ENCODE measurements at regions not wholly inside any gene's neighbourhood (a gene's known extent, or its start where the extent isn't known, plus 50 kb on each side); places are given as distances from the start of the nearest gene placed in this dataset.

- no peak for DNase-seq (ENCODE audit: low read depth in 1 of 2, low spot score in 1 of 2)
Observed at GRCh38 chr1:169005776-169006175, 100.7 kb upstream of the ATP1B1 start.

DNA sequence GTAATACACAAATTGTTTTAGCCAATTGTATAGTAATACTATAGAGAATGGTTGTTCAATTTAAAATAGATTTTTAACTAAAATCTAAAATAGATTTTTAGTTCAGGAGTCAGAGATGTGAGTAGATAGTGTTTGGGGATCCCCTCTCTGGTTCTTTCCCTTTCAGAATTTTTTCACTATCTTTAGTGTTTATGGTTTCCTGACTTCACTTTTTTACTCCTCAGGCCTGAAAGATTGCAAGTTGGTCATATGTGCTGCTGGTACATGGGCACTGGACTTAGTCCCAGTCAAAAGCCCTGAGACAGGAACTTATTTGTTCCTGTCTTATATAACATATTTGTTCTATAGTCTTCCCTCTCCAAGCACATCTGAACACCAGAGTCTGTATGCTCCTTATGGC, 96.8 kb upstream of the ATP1B1 start:
- DNase-seq (ENCODE audit: low read depth in 1 of 2, low spot score in 1 of 2) = no peak

DNA sequence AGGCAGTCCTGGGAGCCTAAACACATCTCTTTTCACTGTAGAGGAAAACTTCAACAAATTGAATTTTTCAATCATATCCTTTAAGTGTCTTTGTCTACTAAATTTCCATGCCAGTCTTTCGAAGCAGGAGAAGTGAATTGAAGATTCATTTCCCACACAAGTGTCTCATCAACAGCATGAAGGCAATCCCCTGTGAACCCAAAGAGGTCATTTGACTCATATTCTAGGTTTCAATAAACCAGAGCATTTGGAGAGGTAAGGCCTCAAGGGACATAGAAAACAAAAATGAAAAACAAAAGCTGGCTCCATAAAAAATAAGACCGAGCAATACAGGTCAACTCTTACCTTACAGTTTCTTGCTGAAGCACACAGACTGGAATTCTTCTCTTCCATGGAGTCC, 94.1 kb upstream of the ATP1B1 start:
- no peak for DNase-seq (ENCODE audit: low read depth in 1 of 2, low spot score in 1 of 2)

DNA sequence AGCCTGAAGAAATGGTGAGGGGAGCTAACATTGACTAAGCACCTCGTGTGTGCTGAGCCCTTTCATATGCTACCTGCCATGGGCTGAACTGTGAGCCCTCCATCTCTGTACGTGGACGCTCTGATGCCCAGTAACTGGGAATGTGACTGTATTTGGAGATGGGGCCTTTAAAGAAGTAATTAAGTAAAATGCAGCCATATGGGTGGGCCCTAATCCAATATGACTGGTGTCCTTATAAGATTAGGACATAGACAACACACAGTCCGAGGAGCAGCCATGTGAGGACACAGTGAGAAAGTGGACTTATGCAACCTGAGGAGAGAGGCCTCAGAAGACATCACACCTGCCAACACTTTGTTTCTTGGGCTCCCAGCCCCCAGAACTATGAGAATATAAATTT, 92.7 kb upstream of the ATP1B1 start:
- DNase-seq (ENCODE audit: low read depth in 1 of 2, low spot score in 1 of 2) = no peak

GRCh38 chr1:169015464-169015863, 91.0 kb upstream of the ATP1B1 start:
- DNase-seq (ENCODE audit: low read depth in 1 of 2, low spot score in 1 of 2) = no peak

DNA sequence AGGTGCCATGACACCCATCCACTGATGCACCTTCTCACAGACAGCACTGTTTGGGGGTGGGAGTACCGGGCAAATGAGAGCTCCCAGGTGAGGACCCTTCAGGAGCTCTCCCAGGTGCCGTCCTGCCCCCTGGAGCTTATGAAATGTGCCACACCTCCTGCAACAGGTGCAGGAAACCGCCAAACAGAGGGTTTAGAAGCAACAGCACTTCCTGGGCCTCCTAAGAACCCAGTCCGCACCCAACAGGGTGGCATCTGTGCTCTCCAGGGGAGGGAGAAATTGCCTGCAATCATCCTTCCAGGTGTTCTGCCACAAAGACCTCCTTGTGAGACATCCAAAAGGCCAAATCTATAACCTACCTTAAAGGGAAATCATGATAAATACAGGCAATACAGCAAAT, 87.7 kb upstream of the ATP1B1 start:
- no peak for DNase-seq (ENCODE audit: low read depth in 1 of 2, low spot score in 1 of 2)

GRCh38 chr1:169019419-169020058, 87.0 kb upstream of the ATP1B1 start:
- no peak for DNase-seq (ENCODE audit: low read depth in 1 of 2, low spot score in 1 of 2)

DNA sequence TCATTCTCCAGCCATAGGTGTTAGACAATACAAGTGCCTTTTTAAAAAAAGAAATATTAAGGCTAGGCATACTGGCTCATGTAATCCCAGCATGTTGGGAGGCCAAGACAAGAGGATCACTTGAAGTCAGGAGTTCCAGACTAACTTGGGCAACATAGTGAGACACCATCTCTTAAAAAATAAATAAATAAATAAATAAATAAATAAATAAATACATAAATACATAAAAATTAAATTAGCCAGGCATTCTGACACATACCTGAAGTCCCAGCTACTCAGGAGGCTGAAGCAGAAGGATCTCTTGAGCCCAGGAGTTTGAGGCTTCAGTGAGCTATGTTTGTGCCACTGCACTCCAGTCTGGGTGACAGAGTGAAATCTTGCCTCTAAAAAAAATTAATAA, 85.8 kb upstream of the ATP1B1 start:
- no peak for DNase-seq (ENCODE audit: low read depth in 1 of 2, low spot score in 1 of 2)

GRCh38 chr1:169022648-169023047, 83.8 kb upstream of the ATP1B1 start:
- no peak for DNase-seq (ENCODE audit: low read depth in 1 of 2, low spot score in 1 of 2)

- no peak for DNase-seq (ENCODE audit: low read depth in 1 of 2, low spot score in 1 of 2)
Observed at GRCh38 chr1:169024255-169024654, 82.2 kb upstream of the ATP1B1 start.

GRCh38 chr1:169024800-169025271, 81.7 kb upstream of the ATP1B1 start:
- DNase-seq (ENCODE audit: low read depth in 1 of 2, low spot score in 1 of 2) = no peak

- DNase-seq (ENCODE audit: low read depth in 1 of 2, low spot score in 1 of 2) = no peak
Observed at GRCh38 chr1:169025412-169025811, 81.1 kb upstream of the ATP1B1 start.

GRCh38 chr1:169027607-169028320, 78.7 kb upstream of the ATP1B1 start:
- DNase-seq (ENCODE audit: low read depth in 1 of 2, low spot score in 1 of 2) = no peak

DNA sequence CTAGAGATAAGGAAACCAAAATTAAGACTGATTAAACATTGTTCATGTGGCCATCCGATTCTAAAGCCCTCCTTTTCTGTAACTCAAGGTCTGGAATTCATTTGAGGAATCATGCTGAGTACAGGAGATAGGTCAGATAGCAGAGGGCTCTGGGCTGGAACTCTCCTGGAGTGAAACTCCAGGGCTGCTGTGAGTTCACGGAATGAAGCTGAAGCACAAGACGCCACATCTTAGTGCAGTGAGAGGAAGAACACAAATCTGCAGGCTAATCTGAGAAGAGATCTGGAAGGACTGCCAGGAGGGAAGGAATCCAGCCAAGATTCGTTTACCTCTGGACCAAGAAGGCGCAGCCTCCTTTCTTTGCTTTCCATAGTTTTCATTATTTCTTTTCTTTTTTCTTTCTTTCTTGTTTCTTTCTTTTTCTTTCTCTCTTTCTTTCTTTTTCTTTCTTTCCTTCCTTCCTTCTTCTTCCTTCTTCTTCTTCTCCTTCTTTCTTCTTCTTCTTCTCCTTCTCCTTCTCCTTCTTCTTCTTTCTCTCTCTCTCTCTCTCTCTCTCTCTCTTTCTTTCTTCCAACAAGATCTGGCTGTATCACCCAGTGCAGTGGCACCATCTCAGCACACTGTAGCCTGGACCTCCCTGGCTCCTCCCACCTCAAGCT, 74.8 kb upstream of the ATP1B1 start:
- DNase-seq (ENCODE audit: low read depth in 1 of 2, low spot score in 1 of 2) = no peak

- DNase-seq (ENCODE audit: low read depth in 1 of 2, low spot score in 1 of 2) = no peak
Observed at GRCh38 chr1:169041366-169041765, 65.1 kb upstream of the ATP1B1 start.

- DNase-seq (ENCODE audit: low read depth in 1 of 2, low spot score in 1 of 2) = no peak
Observed at GRCh38 chr1:169042377-169042776, 64.1 kb upstream of the ATP1B1 start.

DNA sequence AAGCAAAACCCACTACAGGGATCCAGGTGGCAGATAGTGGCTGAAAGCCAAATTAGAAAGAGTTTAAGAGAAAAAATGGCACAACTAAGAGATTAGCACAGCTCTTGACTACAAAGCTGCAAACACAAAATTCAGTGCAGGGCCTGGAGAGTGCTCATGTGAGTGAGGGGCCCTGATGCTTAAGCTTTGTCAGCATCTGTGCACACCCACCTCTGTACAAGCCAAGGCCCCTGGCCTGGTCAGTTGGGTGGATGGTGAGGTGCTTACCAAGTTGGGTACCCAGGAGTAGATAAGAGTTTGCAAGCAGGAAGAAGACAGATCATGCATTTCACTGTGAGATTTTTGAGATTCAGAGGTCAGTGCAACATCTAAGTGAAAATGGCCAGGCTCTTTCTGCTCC, 62.7 kb upstream of the ATP1B1 start:
- no peak for DNase-seq (ENCODE audit: low read depth in 1 of 2, low spot score in 1 of 2)

- peak in 1 of 2 donors; percentile 3 for DNase-seq (ENCODE audit: low read depth in 1 of 2, low spot score in 1 of 2)
Observed at GRCh38 chr1:169044296-169044695, 62.2 kb upstream of the ATP1B1 start.

DNA sequence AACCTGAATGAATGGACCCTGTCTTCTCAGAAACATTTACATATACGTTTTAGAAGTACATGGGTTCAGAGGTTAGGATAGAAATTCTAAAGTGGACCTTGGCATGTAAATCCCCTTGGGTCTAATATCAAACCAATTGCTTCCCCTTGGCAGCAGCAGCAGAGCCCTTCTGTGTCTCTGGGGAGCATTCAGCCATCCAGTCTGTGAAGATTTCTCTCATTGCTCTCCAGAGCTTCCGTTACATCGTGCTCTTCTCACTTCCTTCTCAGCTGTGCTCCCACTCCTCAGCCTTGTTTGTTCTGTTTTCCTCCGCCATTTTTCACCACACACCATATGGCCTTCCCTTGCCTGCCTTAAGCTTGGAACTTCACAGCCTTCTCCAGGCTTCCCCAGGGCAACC, 61.5 kb upstream of the ATP1B1 start:
- no peak for DNase-seq (ENCODE audit: low read depth in 1 of 2, low spot score in 1 of 2)

- no peak for DNase-seq (ENCODE audit: low read depth in 1 of 2, low spot score in 1 of 2)
Observed at GRCh38 chr1:169046671-169047070, 59.8 kb upstream of the ATP1B1 start.

GRCh38 chr1:169047074-169047473, 59.4 kb upstream of the ATP1B1 start:
- no peak for DNase-seq (ENCODE audit: low read depth in 1 of 2, low spot score in 1 of 2)

DNA sequence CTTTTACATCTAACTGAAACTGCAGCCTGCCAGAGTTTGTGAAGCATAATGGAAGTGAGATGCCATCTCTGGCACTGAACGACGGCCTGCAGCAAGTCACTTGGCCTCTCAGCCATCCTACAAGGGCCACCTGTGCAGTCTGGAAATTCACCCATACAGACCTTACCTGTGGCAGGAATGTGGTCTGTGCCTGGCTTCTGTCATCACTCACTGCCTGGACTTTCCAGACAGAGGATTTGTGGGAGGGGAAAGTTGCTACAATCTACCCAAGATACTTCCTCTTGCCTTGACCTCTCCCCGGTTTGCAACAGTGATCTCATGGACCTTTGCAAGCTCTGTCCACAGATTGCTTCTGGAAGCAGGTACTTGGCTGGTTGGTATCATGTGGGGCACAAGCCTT, 58.4 kb upstream of the ATP1B1 start:
- no peak for DNase-seq (ENCODE audit: low read depth in 1 of 2, low spot score in 1 of 2)

Data from activated T-helper 1 cell treated with anti-CD3 and anti-CD28 coated beads, Interleukin-2, amount 50 U/mL, for 16 hours (primary cell).